Hepatocyte (in vitro differentiated cells): ENCODE measurements at regions not wholly inside any gene's neighbourhood (a gene's known extent, or its start where the extent isn't known, plus 50 kb on each side); places are given as distances from the start of the nearest gene placed in this dataset.

Source experiments
- CTCF ChIP-seq: fragments of 200-600 bp; sonication (generic); IDR thresholded peaks from 2 replicates; pipeline ENCODE4 v1.5.1; 2016; ENCODE audit warnings: antibody characterized with exemption, mild to moderate bottlenecking; ENCODE audit not compliant: poor library complexity
- EZH2 ChIP-seq: fragments of 200-600 bp; sonication (generic); IDR thresholded peaks from 2 replicates; pipeline ENCODE4 v1.6.1; 2016; ENCODE audit warnings: antibody characterized with exemption, mild to moderate bottlenecking, borderline replicate concordance
- EZH2phosphoT487 ChIP-seq: fragments of 200-600 bp; sonication (generic); IDR thresholded peaks from one replicate; pipeline ENCODE4 v1.6.1; 2018; ENCODE audit warnings: antibody characterized with exemption, mild to moderate bottlenecking, low read depth, moderate library complexity; ENCODE audit not compliant: unreplicated experiment, severe bottlenecking

- no peak for TF ChIP-seq EZH2
- no peak for TF ChIP-seq CTCF
- no peak for TF ChIP-seq EZH2phosphoT487
Measured at GRCh38 chr21:15531986-15532385, 197.8 kb upstream of the USP25 start.
